ENCODE measurements at regions not wholly inside any gene's neighbourhood (a gene's known extent, or its start where the extent isn't known, plus 50 kb on each side); places are given as distances from the start of the nearest gene placed in this dataset.

GRCh38 chr2:185667452-185667851, 71.2 kb upstream of the FSIP2 start:
- ChIA-PET POLR2A (no interaction called here), CTCF (interaction anchor here (1.4 kb wide), 1 partner anchor 11 kb away, joined by 4 read pairs; no protein-coding TSS in a partner anchor)
- intact Hi-C loops (cut with micrococcal nuclease), result no loop called here
- H3K36me3 ChIP-seq (ENCODE audit: control insufficient read depth in 2 of 2, extremely low read depth in 1 of 2, insufficient read depth in 2 of 2, low read length in 2 of 2), result no peaks in the 10 kb centered on the region
- BruUV-seq (replicated peaks), result no TSS peak
- TF ChIP-seq MAX (IDR thresholded peaks at IDR 0.05; ENCODE audit: insufficient read depth, insufficient read length), result no peak
- no peak for TF ChIP-seq GATA2 (IDR thresholded peaks at IDR 0.05; ENCODE audit: insufficient read depth, insufficient read length, low read depth, low read length)
- TF ChIP-seq MYC (IDR thresholded peaks at IDR 0.05; ENCODE audit: low read depth, low read length), result no peak
- TF ChIP-seq EZH2 (IDR thresholded peaks at IDR 0.05; ENCODE audit: borderline replicate concordance, low read depth, low read length, severe bottlenecking), result no peak
- no peak for TF ChIP-seq JUN (IDR thresholded peaks at IDR 0.05; ENCODE audit: borderline replicate concordance, insufficient read depth, insufficient read length, low read depth)
- TF ChIP-seq, protein P1, sequence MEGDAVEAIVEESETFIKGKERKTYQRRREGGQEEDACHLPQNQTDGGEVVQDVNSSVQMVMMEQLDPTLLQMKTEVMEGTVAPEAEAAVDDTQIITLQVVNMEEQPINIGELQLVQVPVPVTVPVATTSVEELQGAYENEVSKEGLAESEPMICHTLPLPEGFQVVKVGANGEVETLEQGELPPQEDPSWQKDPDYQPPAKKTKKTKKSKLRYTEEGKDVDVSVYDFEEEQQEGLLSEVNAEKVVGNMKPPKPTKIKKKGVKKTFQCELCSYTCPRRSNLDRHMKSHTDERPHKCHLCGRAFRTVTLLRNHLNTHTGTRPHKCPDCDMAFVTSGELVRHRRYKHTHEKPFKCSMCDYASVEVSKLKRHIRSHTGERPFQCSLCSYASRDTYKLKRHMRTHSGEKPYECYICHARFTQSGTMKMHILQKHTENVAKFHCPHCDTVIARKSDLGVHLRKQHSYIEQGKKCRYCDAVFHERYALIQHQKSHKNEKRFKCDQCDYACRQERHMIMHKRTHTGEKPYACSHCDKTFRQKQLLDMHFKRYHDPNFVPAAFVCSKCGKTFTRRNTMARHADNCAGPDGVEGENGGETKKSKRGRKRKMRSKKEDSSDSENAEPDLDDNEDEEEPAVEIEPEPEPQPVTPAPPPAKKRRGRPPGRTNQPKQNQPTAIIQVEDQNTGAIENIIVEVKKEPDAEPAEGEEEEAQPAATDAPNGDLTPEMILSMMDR (IDR thresholded peaks at IDR 0.05; ENCODE audit: extremely low read depth in 1 of 2, insufficient read depth in 1 of 2, low read depth in 1 of 2, low read length in 2 of 2), result no peak
- TF ChIP-seq FOS (IDR thresholded peaks at IDR 0.05; ENCODE audit: borderline replicate concordance, insufficient read depth, low read length), result no peak
- no peak for TF ChIP-seq POLR2AphosphoS5 (IDR thresholded peaks at IDR 0.05; ENCODE audit: insufficient read depth, low read depth, low read length)
- no peak for TF ChIP-seq POLR2A (IDR thresholded peaks at IDR 0.05; ENCODE audit: low read depth, low read length)
- H2AFZ ChIP-seq (ENCODE audit: low read depth, low read length), result no peak overlapping the region
- H3K27ac ChIP-seq (ENCODE audit: insufficient read depth, low read depth, low read length), result no peak overlapping the region
- no peak for DNase-seq (ENCODE audit: low read depth, low spot score)
- no peaks in the 10 kb centered on the region for H3K4me1 ChIP-seq (ENCODE audit: control insufficient read depth, extremely low read depth, insufficient read depth, low read length)
- no peaks in the 10 kb centered on the region for H3K9me3 ChIP-seq (replicated peaks; ENCODE audit: control insufficient read depth, insufficient read depth, low read length)
- no peaks in the 10 kb centered on the region for H3K9me1 ChIP-seq (replicated peaks; ENCODE audit: control insufficient read depth, extremely low read depth, insufficient read depth, low read length)
- H4K20me1 ChIP-seq (replicated peaks; ENCODE audit: control insufficient read depth, extremely low read depth, insufficient read depth, low read length), result no peaks in the 10 kb centered on the region
- dilution Hi-C loops (cut with MboI; ENCODE audit: extremely low pct_ligation_motif_present, low sequenced_read_pairs), result no loop called here
- no peak for FAIRE-seq
- no peak overlapping the region for H3K9ac ChIP-seq (replicated peaks; ENCODE audit: extremely low read depth, insufficient read depth, low read length)
- no peaks in the 10 kb centered on the region for H3K79me2 ChIP-seq (ENCODE audit: control insufficient read depth, insufficient read depth, low read length)
- H3K4me2 ChIP-seq (ENCODE audit: insufficient read depth, low read length), result no peak overlapping the region
- no peaks in the 10 kb centered on the region for H3K27me3 ChIP-seq (ENCODE audit: control insufficient read depth in 2 of 2, insufficient read depth in 2 of 2, low read length in 2 of 2)
- H3K4me3 ChIP-seq (replicated peaks in 1 of 3; ENCODE audit: insufficient read depth in 1 of 3, low read depth in 1 of 3, low read length in 3 of 3), result no peak overlapping the region

All from endothelial cell of umbilical vein (primary cell).